OCI-LY3 (cell line): ENCODE measurements at regions not wholly inside any gene's neighbourhood (a gene's known extent, or its start where the extent isn't known, plus 50 kb on each side); places are given as distances from the start of the nearest gene placed in this dataset.

Source experiments
- H2AFZ ChIP-seq: fragments of 200-600, 300-600 bp; shearing (Covaris generic); 2 replicates; pipeline ENCODE4 v1.6.0; 2014; ENCODE audit warnings: antibody characterized with exemption, low read depth, low read length
- H3K27ac ChIP-seq: fragments of 200-600, 300-600 bp; sonication (generic); 2 replicates; pipeline ENCODE4 v1.5.1; 2014; ENCODE audit warnings: mild to moderate bottlenecking, low read length, moderate library complexity, mixed read lengths
- H3K27me3 ChIP-seq: fragments of 200-600, 300-600 bp; sonication (generic); 2 replicates; pipeline ENCODE4 v1.6.1; 2014; ENCODE audit warnings: low read depth, low read length, mixed read lengths
- H3K36me3 ChIP-seq: fragments of 200-600, 300-600 bp; sonication (generic); replicated peaks from 2 replicates; pipeline ENCODE3; 2014; ENCODE audit warnings: low read depth, low read length, mixed read lengths
- H3K4me1 ChIP-seq: fragments of 300-600, 200-600 bp; sonication (generic); 2 replicates; pipeline ENCODE4 v1.6.1; 2014; ENCODE audit warnings: low read length, mixed read lengths
- H3K4me2 ChIP-seq: fragments of 200-600, 300-600 bp; sonication (generic); 2 replicates; pipeline ENCODE4 v1.6.1; 2014; ENCODE audit warnings: low read length, mixed read lengths
- H3K4me3 ChIP-seq: fragments of 300-600, 200-600 bp; sonication (generic); 2 replicates; pipeline ENCODE4 v1.5.1; 2014; ENCODE audit warnings: antibody characterized with exemption, mild to moderate bottlenecking, low read length, moderate library complexity
- H3K79me2 ChIP-seq: fragments of 300-600, 200-600 bp; shearing (Covaris generic); 2 replicates; pipeline ENCODE4 v1.6.1; 2014; ENCODE audit warnings: mild to moderate bottlenecking, low read length, mixed read lengths
- H3K9ac ChIP-seq: fragments of 300-600, 200-600 bp; shearing (Covaris generic); 2 replicates; pipeline ENCODE4 v1.6.0; 2014; ENCODE audit warnings: mild to moderate bottlenecking, low read length, moderate library complexity
- H3K9me3 ChIP-seq: fragments of 200-600, 300-600 bp; shearing (Covaris generic); 2 replicates; pipeline ENCODE4 v1.6.1; 2014; ENCODE audit warnings: low read length, mixed read lengths; ENCODE audit not compliant: insufficient read depth
- H4K20me1 ChIP-seq: fragments of 200-600, 300-600 bp; sonication (generic); 2 replicates; pipeline ENCODE4 v1.6.1; 2016; ENCODE audit warnings: low read length, mixed read lengths; ENCODE audit not compliant: insufficient read depth
- EZH2phosphoT487 ChIP-seq: fragments of 200-600 bp; shearing (Covaris generic); IDR thresholded peaks from 2 replicates; pipeline ENCODE4 v1.6.1; 2018; ENCODE audit warnings: antibody characterized with exemption, mixed run types, low read depth
- TF ChIP-seq, protein P1 (sequence below): fragments of 200-600, 300-600 bp; sonication (generic); IDR thresholded peaks from 2 replicates; pipeline ENCODE4 v1.5.1; 2014; ENCODE audit warnings: antibody characterized with exemption, low read length, low read depth

DNA sequence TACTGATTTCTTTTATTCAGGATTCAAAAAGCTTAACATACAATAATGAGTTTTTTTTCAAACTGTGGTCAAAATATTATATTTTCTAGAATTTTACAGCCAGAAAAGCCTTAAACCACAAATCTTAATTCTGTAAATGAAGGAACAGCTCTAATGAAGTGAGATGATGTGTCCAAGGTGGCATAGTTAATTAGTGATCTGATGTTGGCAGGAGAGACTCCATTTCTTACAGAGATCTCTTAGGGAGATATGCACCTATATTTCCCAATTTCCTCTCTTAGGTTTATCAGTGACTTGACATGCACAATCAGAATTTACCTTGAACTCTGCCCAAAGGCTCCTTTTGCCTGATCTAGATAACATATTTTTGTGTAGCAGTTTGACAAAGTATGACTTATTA, 211.1 kb upstream of the ZNF804B start:
- TF ChIP-seq EZH2phosphoT487 = no peak
- TF ChIP-seq, protein P1, sequence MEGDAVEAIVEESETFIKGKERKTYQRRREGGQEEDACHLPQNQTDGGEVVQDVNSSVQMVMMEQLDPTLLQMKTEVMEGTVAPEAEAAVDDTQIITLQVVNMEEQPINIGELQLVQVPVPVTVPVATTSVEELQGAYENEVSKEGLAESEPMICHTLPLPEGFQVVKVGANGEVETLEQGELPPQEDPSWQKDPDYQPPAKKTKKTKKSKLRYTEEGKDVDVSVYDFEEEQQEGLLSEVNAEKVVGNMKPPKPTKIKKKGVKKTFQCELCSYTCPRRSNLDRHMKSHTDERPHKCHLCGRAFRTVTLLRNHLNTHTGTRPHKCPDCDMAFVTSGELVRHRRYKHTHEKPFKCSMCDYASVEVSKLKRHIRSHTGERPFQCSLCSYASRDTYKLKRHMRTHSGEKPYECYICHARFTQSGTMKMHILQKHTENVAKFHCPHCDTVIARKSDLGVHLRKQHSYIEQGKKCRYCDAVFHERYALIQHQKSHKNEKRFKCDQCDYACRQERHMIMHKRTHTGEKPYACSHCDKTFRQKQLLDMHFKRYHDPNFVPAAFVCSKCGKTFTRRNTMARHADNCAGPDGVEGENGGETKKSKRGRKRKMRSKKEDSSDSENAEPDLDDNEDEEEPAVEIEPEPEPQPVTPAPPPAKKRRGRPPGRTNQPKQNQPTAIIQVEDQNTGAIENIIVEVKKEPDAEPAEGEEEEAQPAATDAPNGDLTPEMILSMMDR = no peak
- H3K36me3 ChIP-seq = no peaks in the 10 kb centered on the region

DNA sequence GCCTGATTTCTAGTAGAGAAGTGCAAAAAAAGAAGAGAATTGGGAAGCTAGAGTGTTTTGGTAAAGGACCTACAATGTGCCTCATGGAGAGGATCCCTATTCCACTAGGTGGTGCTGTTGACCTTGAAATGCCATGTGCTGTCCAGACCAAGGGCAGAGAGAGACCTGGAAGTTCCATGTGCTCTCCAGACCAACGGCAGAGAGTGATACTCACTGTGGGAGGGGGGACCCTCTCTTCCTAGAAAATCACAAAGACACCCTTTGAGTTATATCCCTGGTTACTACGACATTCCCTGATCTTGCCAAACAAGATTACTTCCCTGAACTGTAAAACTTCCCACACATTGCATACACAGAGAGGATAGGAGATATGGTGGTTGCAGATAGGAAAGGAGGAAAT, 212.7 kb upstream of the ZNF804B start:
- Histone ChIP-seq H3K4me3 (no peak overlapping the region), H3K9me3 (no peaks in the 10 kb centered on the region), H3K9ac (no peak overlapping the region)

More for the DNA sequence above, 211.1 kb upstream of the ZNF804B start:
- Histone ChIP-seq H3K27ac (no peak overlapping the region), H3K79me2 (no peaks in the 10 kb centered on the region), H4K20me1 (no peaks in the 10 kb centered on the region), H3K9ac (no peak overlapping the region), H3K9me3 (no peaks in the 10 kb centered on the region), H3K4me2 (no peak overlapping the region), H3K27me3 (no peaks in the 10 kb centered on the region), H2AFZ (no peak overlapping the region), H3K4me1 (no peaks in the 10 kb centered on the region), H3K4me3 (no peak overlapping the region)

DNA sequence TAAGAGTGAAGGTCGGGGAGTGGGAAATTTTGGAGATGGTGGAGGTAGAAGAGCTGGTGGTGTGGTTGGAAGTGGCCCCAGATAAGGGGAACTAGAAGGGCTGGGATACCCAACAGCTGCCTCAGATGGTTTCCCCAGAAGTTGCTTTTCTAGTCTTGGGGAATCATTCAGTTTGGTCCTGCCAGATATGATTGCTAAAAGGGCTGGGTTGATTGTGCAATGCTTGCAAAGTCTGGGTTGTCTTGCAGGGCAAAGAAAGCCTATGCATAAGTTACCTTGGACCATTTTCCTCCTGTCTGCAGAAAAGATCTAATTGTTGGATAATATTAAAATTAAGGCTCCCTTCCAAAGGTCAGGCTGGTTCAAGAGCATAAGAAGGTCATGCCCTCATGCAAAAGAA, 213.8 kb upstream of the ZNF804B start:
- H4K20me1 ChIP-seq = no peaks in the 10 kb centered on the region
- no peak overlapping the region for H3K4me3 ChIP-seq
- no peaks in the 10 kb centered on the region for H3K4me1 ChIP-seq
- no peaks in the 10 kb centered on the region for H3K79me2 ChIP-seq
- H3K27me3 ChIP-seq = no peaks in the 10 kb centered on the region
- no peaks in the 10 kb centered on the region for H3K36me3 ChIP-seq
- TF ChIP-seq, protein P1 = no peak
- TF ChIP-seq EZH2phosphoT487 = no peak
- no peak overlapping the region for H2AFZ ChIP-seq
- H3K9me3 ChIP-seq = no peaks in the 10 kb centered on the region
- H3K4me2 ChIP-seq = no peak overlapping the region
- H3K27ac ChIP-seq = no peak overlapping the region
- no peak overlapping the region for H3K9ac ChIP-seq

More for the DNA sequence above, 212.7 kb upstream of the ZNF804B start:
- no peak overlapping the region for H3K27ac ChIP-seq
- H2AFZ ChIP-seq = peak overlapping the region; percentile 57; the same call in 1 of the 2 replicates
- no peaks in the 10 kb centered on the region for H3K4me1 ChIP-seq
- H3K36me3 ChIP-seq = no peaks in the 10 kb centered on the region
- TF ChIP-seq, protein P1 = peak; percentile 87
- no peak for TF ChIP-seq EZH2phosphoT487
- H3K4me2 ChIP-seq = peak overlapping the region; percentile 44
- H4K20me1 ChIP-seq = no peaks in the 10 kb centered on the region
- no peaks in the 10 kb centered on the region for H3K27me3 ChIP-seq
- H3K79me2 ChIP-seq = no peaks in the 10 kb centered on the region

DNA sequence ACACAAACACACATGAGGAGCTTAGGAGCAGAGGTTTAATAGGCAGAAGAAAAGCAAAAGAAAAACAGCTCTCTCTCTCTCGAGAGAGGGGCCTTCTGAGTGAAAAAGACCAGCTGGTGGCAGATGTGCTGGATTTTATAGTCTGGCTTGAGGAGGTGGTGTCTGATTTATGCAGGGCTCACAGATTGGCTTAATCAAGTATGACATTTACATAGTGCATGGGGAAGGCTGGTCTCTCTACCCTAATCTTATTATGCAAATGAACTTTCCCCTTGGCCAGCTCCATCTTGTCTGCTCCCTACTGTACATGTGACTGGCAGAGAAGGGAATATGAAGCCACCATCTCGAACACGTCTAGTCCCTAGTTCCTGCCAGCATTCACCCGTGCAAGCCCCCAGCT, 219.5 kb upstream of the ZNF804B start:
- H3K4me3 ChIP-seq = no peak overlapping the region

More for the DNA sequence above, 219.5 kb upstream of the ZNF804B start:
- H3K27me3 ChIP-seq = no peaks in the 10 kb centered on the region
- no peak overlapping the region for H2AFZ ChIP-seq
- no peaks in the 10 kb centered on the region for H3K9me3 ChIP-seq
- no peak overlapping the region for H3K27ac ChIP-seq
- TF ChIP-seq, protein P1 = no peak
- TF ChIP-seq EZH2phosphoT487 = no peak
- no peaks in the 10 kb centered on the region for H3K4me1 ChIP-seq
- no peaks in the 10 kb centered on the region for H3K36me3 ChIP-seq
- H3K9ac ChIP-seq = no peak overlapping the region
- H3K4me2 ChIP-seq = no peak overlapping the region
- no peaks in the 10 kb centered on the region for H4K20me1 ChIP-seq
- H3K79me2 ChIP-seq = no peaks in the 10 kb centered on the region
